MCF 10A (cell line): ENCODE measurements at regions not wholly inside any gene's neighbourhood (a gene's known extent, or its start where the extent isn't known, plus 50 kb on each side); places are given as distances from the start of the nearest gene placed in this dataset.

Experiments used
- BruUV-seq: library from RNA; stranded (reverse); fragments of 400-500 nt; replicated peaks from 2 replicates; lab custom pipeline; 2021; lab: Mats Ljungman, UMichigan
- CTCF ChIA-PET: fragments of 300-600 bp; sonication (Branson Sonifier 250); formaldehyde crosslinking; extraction: SDS; loops from one replicate; lab custom pipeline; 2021; ENCODE audit warnings: antibody characterized with exemption, inconsistent platforms; lab: Yijun Ruan, JAX
- POLR2A ChIA-PET: fragments of 300-600, 350-650 bp; sonication (Branson Sonifier 250); formaldehyde crosslinking; extraction: SDS; loops from one replicate; lab custom pipeline; 2020; ENCODE audit warnings: antibody characterized with exemption, inconsistent platforms; lab: Yijun Ruan, JAX
- DNase-seq: peaks from one replicate; pipeline ENCODE4 v3.0.0-alpha.2; 2018; ENCODE audit not compliant: unreplicated experiment
- H3K27ac Mint-ChIP-seq: one replicate; pipeline ENCODE4 v1.8.0; 2022; ENCODE audit warnings: mild to moderate bottlenecking, low read depth, mixed read lengths; ENCODE audit not compliant: unreplicated experiment
- H3K27me3 Mint-ChIP-seq: one replicate; pipeline ENCODE4 v1.8.0; 2022; ENCODE audit warnings: mixed read lengths; ENCODE audit not compliant: insufficient read depth, unreplicated experiment
- H3K36me3 Mint-ChIP-seq: one replicate; pipeline ENCODE4 v1.8.0; 2022; ENCODE audit warnings: mild to moderate bottlenecking, moderate library complexity, mixed read lengths; ENCODE audit not compliant: insufficient read depth, unreplicated experiment
- H3K4me1 Mint-ChIP-seq: one replicate; pipeline ENCODE4 v1.8.0; 2022; ENCODE audit warnings: mixed read lengths; ENCODE audit not compliant: insufficient read depth, unreplicated experiment
- H3K4me3 Mint-ChIP-seq: one replicate; pipeline ENCODE4 v1.8.0; 2022; ENCODE audit warnings: mild to moderate bottlenecking, moderate library complexity, mixed read lengths; ENCODE audit not compliant: unreplicated experiment
- H3K9me3 Mint-ChIP-seq: one replicate; pipeline ENCODE4 v1.8.0; 2022; ENCODE audit warnings: mixed read lengths; ENCODE audit not compliant: unreplicated experiment
- CTCF ChIP-seq: fragments of 200-600 bp; IDR thresholded peaks from one replicate; pipeline ENCODE4 v1.8.0; 2022; ENCODE audit warnings: antibody characterized with exemption, mild to moderate bottlenecking; ENCODE audit not compliant: unreplicated experiment
- intact Hi-C: fragments of 100-400 bp; cut with micrococcal nuclease; formaldehyde crosslinking; loops from 2 replicates; pipeline ENCODE4 v1.14.1; 2022

GRCh38 chr6:2546901-2547300 is 203.8 kb downstream of the MYLK4 start:
- BruUV-seq: no TSS peak
- Mint-ChIP-seq H3K4me3 (no peak overlapping the region), H3K4me1 (peaks cover 17% of the 10 kb centered on the region), H3K9me3 (peaks cover 7% of the 10 kb centered on the region), H3K27me3 (no peaks in the 10 kb centered on the region), H3K27ac (no peak overlapping the region), H3K36me3 (no peaks in the 10 kb centered on the region)
- intact Hi-C loops: no loop called here
- TF ChIP-seq CTCF: no peak
- CTCF ChIA-PET: no interaction called here
- DNase-seq: no peak
- POLR2A ChIA-PET: no interaction called here

GRCh38 chr6:2545383-2546038 is 205.2 kb downstream of the MYLK4 start:
- peaks cover 7% of the 10 kb centered on the region for H3K9me3 Mint-ChIP-seq
- H3K4me3 Mint-ChIP-seq: no peak overlapping the region
- H3K36me3 Mint-ChIP-seq: no peaks in the 10 kb centered on the region
- peaks cover 17% of the 10 kb centered on the region for H3K4me1 Mint-ChIP-seq
- H3K27ac Mint-ChIP-seq: no peak overlapping the region
- DNase-seq: no peak
- no TSS peak for BruUV-seq
- H3K27me3 Mint-ChIP-seq: no peaks in the 10 kb centered on the region
- POLR2A ChIA-PET: interaction anchor here (0.5 to 1.1 kb wide), 3 partner anchors 14 to 53 kb away, joined by 3 read pairs; no protein-coding TSS in a partner anchor
- CTCF ChIA-PET: interaction anchor here (0.6 to 0.7 kb wide), 3 partner anchors 160 to 415 kb away, joined by 3 to 6 read pairs (median 4); no protein-coding TSS in a partner anchor
- intact Hi-C loops: no loop called here
- TF ChIP-seq CTCF: no peak

GRCh38 chr6:2543321-2543720 is 207.4 kb downstream of the MYLK4 start:
- no peak overlapping the region for H3K27ac Mint-ChIP-seq
- intact Hi-C loops: no loop called here
- POLR2A ChIA-PET: interaction anchor here (0.6 to 1.3 kb wide), 3 partner anchors 10 to 69 kb away, joined by 3 to 5 read pairs (median 4); no protein-coding TSS in a partner anchor

More at GRCh38 chr6:2543321-2543720, 207.4 kb downstream of the MYLK4 start:
- no peak for TF ChIP-seq CTCF
- Mint-ChIP-seq H3K27me3 (peaks cover 2% of the 10 kb centered on the region), H3K4me1 (peaks cover 17% of the 10 kb centered on the region), H3K9me3 (peaks cover 4% of the 10 kb centered on the region), H3K4me3 (no peak overlapping the region), H3K36me3 (no peaks in the 10 kb centered on the region)
- DNase-seq: no peak
- BruUV-seq: no TSS peak
- CTCF ChIA-PET: interaction anchor here (0.7 kb wide), 1 partner anchor 947 kb away, joined by 3 read pairs; no protein-coding TSS in a partner anchor
